ENCODE measurements at regions not wholly inside any gene's neighbourhood (a gene's known extent, or its start where the extent isn't known, plus 50 kb on each side); places are given as distances from the start of the nearest gene placed in this dataset.

GRCh38 chr1:165025805-165026204, 330.7 kb downstream of the LMX1A start:
- no peak for DNase-seq

- DNase-seq = no peak
Observed at GRCh38 chr1:165014753-165015152, 341.8 kb downstream of the LMX1A start.

- DNase-seq = no peak
Observed at GRCh38 chr1:165011991-165012531, 344.5 kb downstream of the LMX1A start.

GRCh38 chr1:165011186-165011585, 345.3 kb downstream of the LMX1A start:
- no peak for DNase-seq

GRCh38 chr1:165010418-165011070, 346.0 kb downstream of the LMX1A start:
- no peak for DNase-seq

- DNase-seq = no peak
Observed at GRCh38 chr1:165006831-165007230, 349.7 kb downstream of the LMX1A start.

GRCh38 chr1:164999146-164999545, 357.4 kb downstream of the LMX1A start:
- no peak for DNase-seq

- DNase-seq = no peak
Observed at GRCh38 chr1:164991763-164992314, 364.7 kb downstream of the LMX1A start.

- DNase-seq = no peak
Observed at GRCh38 chr1:164983023-164983650, 373.4 kb downstream of the LMX1A start.

- DNase-seq = no peak
Observed at GRCh38 chr1:164982545-164982944, 374.0 kb downstream of the LMX1A start.

GRCh38 chr1:164977561-164977960, 379.0 kb downstream of the LMX1A start:
- DNase-seq = no peak

GRCh38 chr1:164971921-164972415, 384.5 kb downstream of the LMX1A start:
- no peak for DNase-seq

- DNase-seq = no peak
Observed at GRCh38 chr1:164971391-164971790, 385.1 kb downstream of the LMX1A start.

GRCh38 chr1:164969253-164969652, 387.3 kb downstream of the LMX1A start:
- DNase-seq = no peak

GRCh38 chr1:164967300-164967699, 389.2 kb downstream of the LMX1A start:
- no peak for DNase-seq

- no peak for DNase-seq
Observed at GRCh38 chr1:164961715-164962114, 394.8 kb downstream of the LMX1A start.

GRCh38 chr1:164958982-164959768, 397.3 kb downstream of the LMX1A start:
- no peak for DNase-seq

GRCh38 chr1:164953815-164954214, 394.8 kb downstream of the PBX1 start:
- no peak for DNase-seq

GRCh38 chr1:164953098-164953497, 394.1 kb downstream of the PBX1 start:
- DNase-seq = no peak

GRCh38 chr1:164951508-164951907, 392.5 kb downstream of the PBX1 start:
- DNase-seq = no peak

GRCh38 chr1:164950541-164950986, 391.6 kb downstream of the PBX1 start:
- DNase-seq = no peak

- DNase-seq = no peak
Observed at GRCh38 chr1:164949771-164950471, 390.9 kb downstream of the PBX1 start.

Measured in occipital lobe (tissue), 1 donor.